GM18870 (cell line): ENCODE measurements at regions not wholly inside any gene's neighbourhood (a gene's known extent, or its start where the extent isn't known, plus 50 kb on each side); places are given as distances from the start of the nearest gene placed in this dataset.

Source experiments
- ATAC-seq: cut with Tn5 transposase; IDR thresholded peaks from one replicate; pipeline ENCODE4 v1.9.1; 2021; ENCODE audit warnings: moderate library complexity; ENCODE audit not compliant: unreplicated experiment

DNA sequence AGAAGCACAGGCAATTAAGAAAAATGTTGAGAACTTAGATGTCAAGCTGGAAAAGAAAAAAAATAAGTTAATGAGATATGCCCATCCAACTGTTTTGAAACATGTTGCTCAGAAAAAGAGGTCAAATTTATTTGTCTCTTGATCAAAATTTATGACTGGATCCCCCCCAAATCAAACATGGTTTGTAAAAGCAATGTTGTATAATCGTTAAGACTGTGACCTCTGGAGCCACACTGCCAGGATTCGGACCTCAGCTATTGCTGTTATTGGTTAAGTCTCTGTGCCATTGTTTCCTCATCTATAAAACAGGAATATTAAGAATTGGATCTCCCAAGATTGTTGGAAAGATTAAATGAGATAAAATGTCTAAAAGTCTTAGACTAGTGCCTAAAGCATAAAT is 51.9 kb upstream of the LRRK2 start:
- ATAC-seq: no peak

DNA sequence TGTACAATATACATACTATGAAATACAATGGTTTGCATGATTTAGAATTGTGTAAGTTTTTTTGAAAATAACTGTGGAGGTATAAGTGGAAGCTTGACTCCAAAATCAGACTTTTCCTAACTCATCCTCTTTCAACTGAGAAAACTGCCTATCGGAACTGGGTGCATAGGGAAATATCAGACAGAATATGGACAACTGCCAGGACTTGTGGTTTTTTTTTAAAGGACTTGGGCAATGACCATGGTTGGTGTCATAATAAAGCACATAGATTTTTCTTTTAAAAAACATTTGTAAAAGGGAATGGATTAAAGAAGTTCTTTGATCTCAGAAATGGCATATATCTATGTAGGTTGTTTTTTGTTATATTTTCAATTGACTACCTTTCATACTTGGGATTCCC is 53.3 kb upstream of the LRRK2 start:
- no peak for ATAC-seq

DNA sequence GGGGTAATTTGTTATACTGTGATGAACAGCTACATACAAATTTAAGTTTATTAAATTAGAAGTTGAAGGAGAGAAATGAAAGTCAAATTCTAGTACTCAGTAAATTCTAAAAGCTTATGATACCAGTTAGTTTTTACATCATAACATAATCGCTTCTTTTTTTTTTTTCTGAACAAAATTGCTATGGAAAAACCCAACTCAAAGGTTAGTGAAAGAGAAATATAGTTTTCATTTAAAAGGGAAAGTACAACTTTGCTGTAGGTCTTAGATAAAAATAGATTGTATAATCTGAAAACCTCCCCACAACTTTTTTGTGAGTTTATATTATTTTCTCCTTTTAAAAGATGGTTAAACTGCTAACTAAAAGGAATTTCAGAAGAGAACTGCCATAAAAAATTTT is 53.7 kb upstream of the LRRK2 start:
- ATAC-seq: no peak

DNA sequence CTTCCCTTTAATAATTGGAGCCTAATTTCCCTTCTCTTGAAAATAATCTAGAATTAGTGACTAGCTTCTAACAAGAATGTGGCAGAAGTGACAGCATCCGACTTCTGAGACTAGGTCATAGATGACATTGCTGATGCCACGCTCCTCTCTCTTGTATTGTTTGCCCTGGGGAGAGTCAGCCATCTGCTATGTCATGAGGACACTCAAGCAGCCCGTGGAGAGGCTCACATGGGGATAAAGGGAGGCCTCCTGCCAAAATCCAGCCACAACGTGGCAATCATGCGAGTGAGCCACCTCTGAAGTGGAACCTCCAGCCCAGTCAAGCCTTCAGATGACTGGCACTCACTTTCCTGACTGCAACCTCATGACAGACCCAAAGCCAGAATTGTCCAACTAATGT is 54.2 kb upstream of the LRRK2 start:
- no peak for ATAC-seq

DNA sequence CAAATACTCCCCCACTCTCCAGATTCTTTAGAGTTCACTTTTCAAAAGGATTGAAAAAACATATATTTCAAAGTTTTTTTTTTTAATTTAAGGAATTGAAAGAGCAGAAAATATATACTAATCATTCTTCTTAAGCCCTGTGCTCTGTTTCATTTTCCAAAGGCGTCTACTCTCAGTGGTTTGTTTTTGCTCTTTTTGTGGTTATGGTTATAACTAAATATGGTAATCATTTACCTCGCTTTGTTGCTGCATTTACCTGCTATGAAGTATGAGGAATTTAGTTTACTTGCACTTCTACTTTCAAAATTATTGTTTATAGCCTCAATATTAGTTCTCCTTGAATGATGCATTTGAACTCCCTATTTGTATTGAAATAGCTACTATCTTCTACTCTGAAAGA is 55.9 kb upstream of the LRRK2 start:
- peak; percentile 96 for ATAC-seq

DNA sequence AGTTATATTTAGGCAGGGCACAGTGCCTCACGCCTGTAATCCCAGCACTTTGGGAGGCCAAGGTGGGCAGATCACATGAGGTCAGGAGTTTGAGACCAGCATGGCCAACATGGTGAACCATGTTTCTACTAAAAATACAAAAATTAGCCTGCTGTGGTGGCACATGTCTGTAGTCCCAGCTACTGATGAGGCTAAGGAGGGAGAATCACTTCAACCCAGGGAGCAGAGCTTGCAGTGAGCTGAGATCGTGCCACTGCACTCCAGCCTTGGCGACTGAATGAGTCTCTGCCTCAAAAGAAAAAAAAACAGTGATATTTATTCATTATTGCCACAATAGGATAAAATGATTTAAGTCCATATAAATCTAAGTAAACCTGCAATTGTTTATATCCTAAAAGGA is 56.4 kb upstream of the LRRK2 start:
- peak; percentile 9 for ATAC-seq

DNA sequence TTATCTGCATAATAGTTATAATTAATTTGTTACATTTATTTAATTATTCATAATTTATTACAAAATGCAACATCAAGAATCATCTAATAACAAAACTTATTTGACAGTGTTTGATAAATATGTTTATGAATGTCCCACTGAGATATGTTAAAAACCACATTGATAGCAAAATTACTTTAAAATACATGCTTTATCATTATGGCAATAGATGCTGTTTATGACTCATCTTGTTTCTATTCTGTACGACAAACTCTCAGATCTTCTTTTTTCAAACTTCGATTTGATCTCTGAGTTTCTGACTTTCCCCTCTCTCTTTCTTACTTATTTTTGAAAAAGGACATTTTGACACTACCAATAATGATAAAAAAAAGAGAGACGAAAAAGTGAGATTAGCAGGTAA is 56.8 kb upstream of the LRRK2 start:
- ATAC-seq: peak; percentile 54

DNA sequence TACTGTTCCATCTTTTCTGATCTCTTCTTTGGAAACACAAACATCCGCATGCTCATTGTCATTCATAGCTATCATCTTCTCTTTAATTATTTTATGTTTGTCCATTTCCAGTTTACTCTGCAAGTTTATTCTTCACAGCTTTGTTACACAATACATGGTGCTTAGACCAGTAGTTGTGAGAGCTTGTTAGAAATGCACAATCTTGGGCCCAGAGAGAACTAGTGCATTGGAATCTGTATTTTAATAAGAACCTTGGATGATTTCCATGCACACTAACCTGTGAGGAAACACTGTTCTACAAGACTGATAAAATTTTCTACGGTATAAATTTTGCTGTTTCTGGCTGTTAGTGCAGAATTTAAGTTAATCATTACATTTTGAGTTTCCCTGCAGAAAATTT is 59.3 kb upstream of the SLC2A13 start:
- no peak for ATAC-seq

DNA sequence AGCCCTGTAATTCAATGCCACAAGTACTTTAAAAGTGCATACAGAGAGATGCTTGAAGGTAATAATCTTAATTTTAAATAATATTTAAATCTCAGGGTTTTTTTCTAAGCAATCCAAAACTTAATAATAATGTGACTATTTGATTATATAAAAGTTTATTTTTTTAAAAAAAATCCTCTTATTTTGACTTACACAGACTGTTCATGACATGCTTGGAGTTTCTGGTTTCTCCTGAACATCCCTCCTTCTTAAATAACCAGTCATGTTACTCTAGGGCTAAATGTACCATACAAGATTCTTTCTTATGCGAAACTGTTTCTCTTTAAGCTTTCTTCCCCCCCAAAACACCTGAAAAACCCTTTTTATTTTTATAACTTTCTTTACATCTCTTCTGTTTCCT is 58.2 kb upstream of the SLC2A13 start:
- ATAC-seq: no peak

DNA sequence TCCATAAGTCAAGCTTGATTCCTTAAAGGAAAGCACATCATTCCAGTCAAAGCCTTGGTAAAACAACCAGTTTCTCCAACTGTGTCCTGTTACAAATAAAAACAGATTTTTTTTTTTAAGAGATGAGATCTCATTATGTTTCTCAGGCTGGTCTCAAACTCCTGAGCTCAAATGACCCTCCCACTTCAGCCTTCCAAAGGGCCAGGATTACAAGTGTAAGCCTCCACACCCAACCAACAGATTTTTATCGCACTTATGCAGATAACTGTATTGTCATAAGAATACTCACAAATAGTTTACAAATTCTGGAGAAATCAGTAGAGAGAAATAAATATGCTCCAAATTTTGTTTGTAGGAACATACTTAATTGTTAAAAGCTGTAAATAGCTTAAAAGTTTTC is 56.2 kb upstream of the SLC2A13 start:
- ATAC-seq: no peak

DNA sequence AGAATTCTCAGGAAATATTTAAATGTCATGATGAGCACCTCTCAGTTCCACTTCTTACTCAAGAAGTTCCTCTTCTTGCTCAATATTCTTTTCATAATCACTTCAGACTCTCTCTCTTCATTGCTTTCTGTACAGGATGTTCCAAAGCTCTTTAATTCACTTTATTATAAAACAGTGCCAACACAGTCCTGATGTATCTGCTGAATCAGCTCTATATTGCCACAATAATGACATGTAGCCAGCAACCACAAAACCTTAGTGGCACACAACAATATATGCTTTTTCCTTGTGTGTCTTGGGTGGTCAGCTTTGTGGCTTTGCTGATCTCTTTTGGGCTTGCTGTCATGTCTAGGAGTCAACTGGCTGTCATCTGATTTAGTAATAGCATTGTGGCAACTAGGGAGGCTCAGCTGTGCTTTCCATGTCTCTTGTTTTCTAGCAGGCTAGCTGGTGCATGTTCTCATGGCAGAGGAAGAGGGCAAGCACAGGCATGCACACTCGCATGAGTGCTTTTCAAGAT is 52.8 kb upstream of the SLC2A13 start:
- peak; percentile 58 for ATAC-seq

DNA sequence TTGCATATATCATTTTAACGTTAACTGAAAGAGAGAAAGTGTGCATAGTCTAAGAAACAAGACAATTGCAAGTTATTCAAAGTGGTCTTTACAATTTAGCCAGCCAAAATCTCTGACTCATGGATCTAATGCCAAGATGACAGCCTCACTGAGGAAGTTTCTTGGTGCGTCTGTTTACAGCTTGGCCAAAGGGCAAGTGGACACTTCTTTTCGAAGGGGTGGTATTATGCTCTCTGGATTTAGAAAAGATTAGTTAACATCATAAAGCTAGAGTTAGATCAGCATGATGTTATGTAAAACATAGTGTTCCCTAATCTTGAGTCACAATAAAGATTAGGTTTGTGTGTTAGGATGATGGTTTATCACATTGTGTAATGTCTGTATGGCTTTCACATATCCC is 51.5 kb upstream of the SLC2A13 start:
- ATAC-seq: no peak

DNA sequence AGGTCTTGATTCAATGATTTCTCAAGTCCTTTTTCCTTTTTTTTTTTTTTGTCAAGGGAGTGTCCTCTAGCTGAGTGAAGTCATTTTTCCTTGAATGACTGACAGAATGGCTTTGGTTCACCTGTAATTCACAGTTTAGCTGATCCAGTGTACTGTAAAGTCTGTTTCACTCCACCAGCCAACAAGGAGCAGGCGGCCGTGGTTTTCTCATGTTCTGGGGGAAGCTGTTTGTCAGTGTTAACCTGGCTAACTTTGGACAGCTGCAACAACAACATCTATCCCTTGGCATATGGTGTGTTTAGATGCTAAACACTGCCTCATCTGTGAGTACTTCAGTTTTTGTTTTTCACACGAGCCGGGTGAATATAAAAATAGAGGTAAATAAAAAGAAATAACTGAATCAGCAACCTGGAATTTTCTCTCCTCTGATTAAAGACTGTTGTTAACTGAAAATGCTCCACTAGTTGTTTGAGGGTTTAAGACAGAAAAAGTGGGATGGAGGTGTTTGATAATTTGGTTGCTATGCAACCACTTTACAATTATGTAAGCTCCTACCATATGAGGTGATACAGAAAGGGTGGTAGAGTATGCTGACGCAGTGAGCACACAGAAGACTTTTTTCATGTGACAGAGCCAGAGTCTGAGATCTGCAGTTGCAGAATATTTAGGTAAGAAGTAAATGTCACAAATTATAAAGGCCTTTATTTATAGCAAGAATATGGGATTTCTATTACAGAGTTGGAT is 50.3 kb upstream of the SLC2A13 start:
- ATAC-seq: no peak
